H9 (cell line): ENCODE measurements at regions not wholly inside any gene's neighbourhood (a gene's known extent, or its start where the extent isn't known, plus 50 kb on each side); places are given as distances from the start of the nearest gene placed in this dataset.

ENCODE experiments used
- DNase-seq: peaks from one replicate; pipeline ENCODE4 v3.0.0-alpha.2; 2017
- H2AFZ ChIP-seq: one replicate; pipeline ENCODE4 v1.6.1; 2013; ENCODE audit warnings: mild to moderate bottlenecking, low read length, control low read depth, moderate library complexity
- H2AK5ac ChIP-seq: 2 replicates; pipeline ENCODE4 v1.6.1; 2013; ENCODE audit warnings: low read length, control low read depth, mixed read lengths; ENCODE audit not compliant: insufficient read length
- H2BK120ac ChIP-seq: one replicate; pipeline ENCODE4 v1.6.1; 2013; ENCODE audit warnings: low read depth, mild to moderate bottlenecking, low read length, control low read depth, inconsistent platforms; ENCODE audit not compliant: poor library complexity, severe bottlenecking
- H2BK12ac ChIP-seq: 2 replicates; pipeline ENCODE4 v1.6.1; 2013; ENCODE audit warnings: low read length, control low read depth, mixed read lengths, low read depth; ENCODE audit not compliant: insufficient read length
- H2BK15ac ChIP-seq: 2 replicates; pipeline ENCODE4 v1.6.1; 2013; ENCODE audit warnings: low read depth, low read length, control low read depth
- H2BK20ac ChIP-seq: one replicate; pipeline ENCODE4 v1.6.1; 2013; ENCODE audit warnings: low read depth, mild to moderate bottlenecking, low read length, control low read depth, inconsistent platforms; ENCODE audit not compliant: poor library complexity, severe bottlenecking
- H2BK5ac ChIP-seq: 2 replicates; pipeline ENCODE4 v1.6.1; 2013; ENCODE audit warnings: low read length, control low read depth, mixed read lengths; ENCODE audit not compliant: insufficient read length
- H3K14ac ChIP-seq: 2 replicates; pipeline ENCODE4 v1.6.1; 2013; ENCODE audit warnings: low read length, control low read depth; ENCODE audit not compliant: insufficient read depth
- H3K18ac ChIP-seq: 2 replicates; pipeline ENCODE4 v1.6.1; 2013; ENCODE audit warnings: low read depth, mild to moderate bottlenecking, mixed read lengths, low read length, control low read depth; ENCODE audit not compliant: insufficient read length
- H3K23ac ChIP-seq: 2 replicates; pipeline ENCODE4 v1.6.1; 2013; ENCODE audit warnings: low read length, control low read depth, mixed read lengths, low read depth; ENCODE audit not compliant: insufficient read length
- H3K23me2 ChIP-seq: 2 replicates; pipeline ENCODE4 v1.6.1; 2013; ENCODE audit warnings: low read depth, mild to moderate bottlenecking, mixed read lengths, low read length, control low read depth; ENCODE audit not compliant: insufficient read length, poor library complexity, severe bottlenecking
- H3K27ac ChIP-seq: 2 replicates; pipeline ENCODE4 v1.5.1; 2013; ENCODE audit warnings: low read length, control low read depth, mixed read lengths, low read depth; ENCODE audit not compliant: insufficient read length
- H3K27me3 ChIP-seq: 2 replicates; pipeline ENCODE4 v1.6.1; 2013; ENCODE audit warnings: low read length, control low read depth, inconsistent platforms; ENCODE audit not compliant: insufficient read depth
- H3K4ac ChIP-seq: 2 replicates; pipeline ENCODE4 v1.6.1; 2013; ENCODE audit warnings: low read depth, mild to moderate bottlenecking, control low read depth, inconsistent platforms, low read length, moderate library complexity
- H3K4me1 ChIP-seq: 2 replicates; pipeline ENCODE4 v1.6.1; 2013; ENCODE audit warnings: low read length, control low read depth, inconsistent platforms; ENCODE audit not compliant: insufficient read depth
- H3K4me2 ChIP-seq: 2 replicates; pipeline ENCODE4 v1.6.1; 2013; ENCODE audit warnings: low read length, control low read depth, mixed read lengths; ENCODE audit not compliant: insufficient read length, insufficient read depth
- H3K56ac ChIP-seq: 2 replicates; pipeline ENCODE4 v1.6.1; 2013; ENCODE audit warnings: low read depth, mild to moderate bottlenecking, mixed read lengths, low read length, control low read depth; ENCODE audit not compliant: insufficient read length
- H3K79me1 ChIP-seq: 2 replicates; pipeline ENCODE4 v1.6.1; 2013; ENCODE audit warnings: low read depth, mild to moderate bottlenecking, moderate library complexity, low read length, control low read depth, inconsistent platforms; ENCODE audit not compliant: insufficient read depth, poor library complexity, severe bottlenecking
- H3K79me2 ChIP-seq: 2 replicates; pipeline ENCODE4 v1.6.1; 2013; ENCODE audit warnings: low read length, control low read depth, inconsistent platforms; ENCODE audit not compliant: insufficient read depth
- H3K9ac ChIP-seq: 2 replicates; pipeline ENCODE4 v1.6.1; 2013; ENCODE audit warnings: low read length, control low read depth, mixed read lengths; ENCODE audit not compliant: insufficient read length; ENCODE audit errors: extremely low read depth
- H3K9me3 ChIP-seq: one replicate; pipeline ENCODE4 v1.6.1; 2013; ENCODE audit warnings: low read depth, low read length, inconsistent platforms; ENCODE audit not compliant: control insufficient read depth
- H3T11ph ChIP-seq: one replicate; pipeline ENCODE4 v1.6.1; 2013; ENCODE audit warnings: mild to moderate bottlenecking, low read length, control low read depth, inconsistent platforms
- H4K20me1 ChIP-seq: one replicate; pipeline ENCODE4 v1.6.1; 2013; ENCODE audit not compliant: control insufficient read depth, insufficient read length, insufficient read depth
- H4K5ac ChIP-seq: 2 replicates; pipeline ENCODE4 v1.6.1; 2013; ENCODE audit warnings: low read depth, mild to moderate bottlenecking, mixed read lengths, low read length, control low read depth; ENCODE audit not compliant: insufficient read length
- H4K8ac ChIP-seq: replicated peaks from 2 replicates; pipeline ENCODE4 v1.6.1; 2013; ENCODE audit warnings: low read length, control low read depth, mixed read lengths, low read depth; ENCODE audit not compliant: insufficient read length
- H4K91ac ChIP-seq: 2 replicates; pipeline ENCODE4 v1.6.1; 2013; ENCODE audit warnings: low read depth, mild to moderate bottlenecking, moderate library complexity, mixed read lengths, low read length, control low read depth; ENCODE audit not compliant: insufficient read length
- H3K27ac Mint-ChIP-seq, 3 experiments: 2 replicates in 2 of 3; 3 replicates in 1 of 3; pipeline ENCODE4 v1.8.0; 2020 to 2021; ENCODE audit warnings: mixed read lengths in 3 of 3, mild to moderate bottlenecking in 1 of 3, moderate library complexity in 1 of 3
- H3K27me3 Mint-ChIP-seq: 2 replicates; pipeline ENCODE4 v1.8.0; 2021; ENCODE audit warnings: low read depth, mild to moderate bottlenecking, moderate library complexity, mixed read lengths
- H3K36me3 Mint-ChIP-seq, 3 experiments: 2 replicates in 2 of 3; 3 replicates in 1 of 3; pipeline ENCODE4 v1.8.0; 2020 to 2021; ENCODE audit warnings: low read depth in 3 of 3, mixed read lengths in 3 of 3; ENCODE audit not compliant: insufficient read depth in 1 of 3
- H3K4me1 Mint-ChIP-seq, 2 experiments: 2 replicates each; pipeline ENCODE4 v1.8.0; 2020; ENCODE audit warnings: mixed read lengths in 2 of 2
- H3K4me3 Mint-ChIP-seq, 2 experiments: 2 replicates in 1 of 2; 3 replicates in 1 of 2; pipeline ENCODE4 v1.8.0; 2020 to 2021; ENCODE audit warnings: mild to moderate bottlenecking in 2 of 2, mixed read lengths in 2 of 2, moderate library complexity in 1 of 2
- H3K9me3 Mint-ChIP-seq, 2 experiments: 2 replicates in 1 of 2; 3 replicates in 1 of 2; pipeline ENCODE4 v1.8.0; 2020; ENCODE audit warnings: mild to moderate bottlenecking in 2 of 2, mixed read lengths in 2 of 2, moderate library complexity in 1 of 2
- CTCF ChIP-seq: fragments of 200-600 bp; sonication (generic); conservative IDR thresholded peaks from 3 replicates; pipeline ENCODE4 v1.8.0; 2021; ENCODE audit warnings: antibody characterized with exemption, mild to moderate bottlenecking
- WGBS: extraction: QIAGEN DNeasy Blood & Tissue Kit; methylation state at CpG from one replicate; pipeline ENCODE4 v1.1.7; 2013; ENCODE audit warnings: missing lambda C conversion rate, low lambda C conversion rate, mixed read lengths; ENCODE audit not compliant: insufficient read length; ENCODE audit errors: extremely low coverage; 5-methylcytosine and 5-hydroxymethylcytosine counted together

GRCh38 chr21:17911628-17912027 is 92.5 kb upstream of the C21orf91 start:
- H3K18ac ChIP-seq, result no peak overlapping the region
- H3K23me2 ChIP-seq, result no peaks in the 10 kb centered on the region
- H3K79me1 ChIP-seq, result no peaks in the 10 kb centered on the region
- Mint-ChIP-seq H3K4me3 (no peak overlapping the region), H3K4me1 (peaks cover 0 to 6% of the 10 kb centered on the region in 2 experiments; a peak in 2 of 4 replicates), H3K27me3 (no peaks in the 10 kb centered on the region), H3K36me3 (peaks cover under 1 to 6% (median 3%) of the 10 kb centered on the region in 3 experiments), H3K27ac (no peak overlapping the region), H3K9me3 (peaks cover 1 to 3% of the 10 kb centered on the region in 2 experiments; a peak in 2 of 5 replicates)
- H2BK15ac ChIP-seq, result no peak overlapping the region
- no peak overlapping the region for H2BK120ac ChIP-seq
- no peak overlapping the region for H3K9ac ChIP-seq
- no peak overlapping the region for H4K8ac ChIP-seq
- no peaks in the 10 kb centered on the region for H3K27me3 ChIP-seq
- H3K4ac ChIP-seq, result no peak overlapping the region
- no CpG with 5 or more reads among the region's 3 CpGs for WGBS
- H4K5ac ChIP-seq, result no peak overlapping the region
- H2BK20ac ChIP-seq, result no peak overlapping the region
- no peak for DNase-seq
- H2AK5ac ChIP-seq, result no peak overlapping the region
- no peaks in the 10 kb centered on the region for H3K4me1 ChIP-seq
- no peak overlapping the region for H4K91ac ChIP-seq
- no peak overlapping the region for H3K14ac ChIP-seq
- H3K4me2 ChIP-seq, result no peak overlapping the region
- H2AFZ ChIP-seq, result no peak overlapping the region
- no peak overlapping the region for H3T11ph ChIP-seq
- no peaks in the 10 kb centered on the region for H3K9me3 ChIP-seq
- no peak overlapping the region for H2BK5ac ChIP-seq
- no peak overlapping the region for H3K23ac ChIP-seq
- H2BK12ac ChIP-seq, result no peak overlapping the region
- no peak for TF ChIP-seq CTCF
- no peaks in the 10 kb centered on the region for H3K79me2 ChIP-seq
- H4K20me1 ChIP-seq, result no peaks in the 10 kb centered on the region
- no peak overlapping the region for H3K27ac ChIP-seq
- no peak overlapping the region for H3K56ac ChIP-seq
